Glutamatergic neuron (in vitro differentiated cells): ENCODE measurements at regions not wholly inside any gene's neighbourhood (a gene's known extent, or its start where the extent isn't known, plus 50 kb on each side); places are given as distances from the start of the nearest gene placed in this dataset.

Experiments used
- DNase-seq: peaks from one replicate; pipeline ENCODE4 v3.0.0; 2022
- H3K27ac Mint-ChIP-seq: one replicate; pipeline ENCODE4 v1.8.0; 2020; ENCODE audit warnings: mild to moderate bottlenecking, mixed read lengths, inconsistent platforms; ENCODE audit not compliant: unreplicated experiment
- H3K27me3 Mint-ChIP-seq: one replicate; pipeline ENCODE4 v1.8.0; 2020; ENCODE audit warnings: mild to moderate bottlenecking, moderate library complexity, mixed read lengths, inconsistent platforms; ENCODE audit not compliant: unreplicated experiment
- H3K36me3 Mint-ChIP-seq: one replicate; pipeline ENCODE4 v1.8.0; 2020; ENCODE audit warnings: mild to moderate bottlenecking, mixed read lengths, inconsistent platforms; ENCODE audit not compliant: unreplicated experiment
- H3K4me1 Mint-ChIP-seq: one replicate; pipeline ENCODE4 v1.8.0; 2020; ENCODE audit warnings: mild to moderate bottlenecking, low read depth, mixed read lengths, inconsistent platforms; ENCODE audit not compliant: unreplicated experiment
- H3K4me3 Mint-ChIP-seq: one replicate; pipeline ENCODE4 v1.8.0; 2020; ENCODE audit warnings: mild to moderate bottlenecking, mixed read lengths, inconsistent platforms; ENCODE audit not compliant: unreplicated experiment
- H3K9me3 Mint-ChIP-seq: one replicate; pipeline ENCODE4 v1.8.0; 2020; ENCODE audit warnings: mild to moderate bottlenecking, moderate library complexity, mixed read lengths, inconsistent platforms; ENCODE audit not compliant: unreplicated experiment
- CTCF ChIP-seq: fragments of 200-600 bp; sonication (generic); IDR thresholded peaks from one replicate; pipeline ENCODE4 v1.5.0; 2021; ENCODE audit not compliant: partially characterized antibody, unreplicated experiment

GRCh38 chr11:71352748-71353147 lies 95.4 kb downstream of the DHCR7 start:
- no peak overlapping the region for H3K4me3 Mint-ChIP-seq
- no peaks in the 10 kb centered on the region for H3K36me3 Mint-ChIP-seq
- TF ChIP-seq CTCF, result no peak
- H3K27me3 Mint-ChIP-seq, result no peaks in the 10 kb centered on the region
- no peaks in the 10 kb centered on the region for H3K4me1 Mint-ChIP-seq
- no peaks in the 10 kb centered on the region for H3K9me3 Mint-ChIP-seq
- no peak overlapping the region for H3K27ac Mint-ChIP-seq
- no peak for DNase-seq

GRCh38 chr11:71352226-71352625 lies 96.0 kb downstream of the DHCR7 start:
- no peak for DNase-seq
- Mint-ChIP-seq H3K4me3 (no peak overlapping the region), H3K27ac (no peak overlapping the region), H3K4me1 (no peaks in the 10 kb centered on the region), H3K36me3 (no peaks in the 10 kb centered on the region), H3K9me3 (no peaks in the 10 kb centered on the region), H3K27me3 (peaks cover 2% of the 10 kb centered on the region)
- TF ChIP-seq CTCF, result no peak

- H3K4me1 Mint-ChIP-seq, result peaks cover 6% of the 10 kb centered on the region
- no peaks in the 10 kb centered on the region for H3K9me3 Mint-ChIP-seq
- no peak overlapping the region for H3K27ac Mint-ChIP-seq
- peaks cover 2% of the 10 kb centered on the region for H3K27me3 Mint-ChIP-seq
- H3K36me3 Mint-ChIP-seq, result no peaks in the 10 kb centered on the region
- no peak for TF ChIP-seq CTCF
- DNase-seq, result no peak
- H3K4me3 Mint-ChIP-seq, result no peak overlapping the region
Observed at GRCh38 chr11:71349627-71350026, 97.2 kb upstream of the SHANK2 start.

- no peak overlapping the region for H3K4me3 Mint-ChIP-seq
Observed at GRCh38 chr11:71343828-71344400, 91.5 kb upstream of the SHANK2 start.

More at GRCh38 chr11:71343828-71344400, 91.5 kb upstream of the SHANK2 start:
- Mint-ChIP-seq H3K27ac (no peak overlapping the region), H3K36me3 (no peaks in the 10 kb centered on the region), H3K4me1 (peaks cover 6% of the 10 kb centered on the region), H3K9me3 (peaks cover 2% of the 10 kb centered on the region), H3K27me3 (peaks cover 11% of the 10 kb centered on the region)
- no peak for DNase-seq
- peak; percentile 0 for TF ChIP-seq CTCF
